Gastrocnemius medialis (tissue), 4 donors: ENCODE measurements at regions not wholly inside any gene's neighbourhood (a gene's known extent, or its start where the extent isn't known, plus 50 kb on each side); places are given as distances from the start of the nearest gene placed in this dataset.

Experiments
- ATAC-seq, 2 donors: fragments of 150-250 bp; one replicate each; pipeline ENCODE4 v1.9.1; 2016
- DNase-seq, 2 donors: peaks; one replicate each; pipeline ENCODE4 v3.0.0-alpha.2; 2019
- H3K27ac ChIP-seq, 4 donors: fragments of 200-600 bp; sonication (generic); 1 replicate in 1 of 4; 2 replicates in 3 of 4; pipeline ENCODE4 v1.5.1; 2016 to 2018; ENCODE audit warnings: mild to moderate bottlenecking in 2 of 4, moderate library complexity in 1 of 4
- H3K27me3 ChIP-seq, 3 donors: fragments of 200-600 bp; sonication (generic) in 2 of 3; 1 replicate in 1 of 3; 2 replicates in 2 of 3; pipeline versions ENCODE4 v1.5.1 to v1.6.0; 2016 to 2019; ENCODE audit warnings: mild to moderate bottlenecking in 1 of 3, moderate library complexity in 1 of 3
- H3K36me3 ChIP-seq, 2 donors: fragments of 200-600 bp; sonication (generic) in 1 of 2; one replicate each; pipeline ENCODE4 v1.5.1; 2017 to 2018
- H3K4me1 ChIP-seq, 2 donors: fragments of 200-600 bp; sonication (generic) in 1 of 2; one replicate each; pipeline ENCODE4 v1.5.1; 2016 to 2017; ENCODE audit warnings: mild to moderate bottlenecking in 2 of 2
- H3K4me3 ChIP-seq, 4 donors: fragments of 200-600 bp; sonication (generic) in 3 of 4; 1 replicate in 1 of 4; 2 replicates in 3 of 4; pipeline ENCODE4 v1.5.1; 2016 to 2019; ENCODE audit warnings: mild to moderate bottlenecking in 2 of 4
- H3K9me3 ChIP-seq, 3 donors: fragments of 200-600 bp; sonication (generic) in 2 of 3; 1 replicate in 1 of 3; 2 replicates in 2 of 3; pipeline ENCODE4 v1.5.1; 2016 to 2019
- POLR2A ChIP-seq, 2 donors: fragments of 450-650 bp; IDR thresholded peaks; one replicate each; pipeline ENCODE4 v1.6.1; 2017; ENCODE audit warnings: antibody characterized with exemption in 2 of 2, mild to moderate bottlenecking in 2 of 2, moderate library complexity in 2 of 2
- in situ Hi-C, 4 donors: fragments of 200-750 bp; cut with MboI; loops; one replicate each; pipeline versions ENCODE4 v1.15.0 to v1.8.0; 2017; ENCODE audit warnings: low sequenced_read_pairs in 4 of 4
- intact Hi-C: fragments of 100-400 bp; cut with DNase I; formaldehyde crosslinking; loops from one replicate; pipeline ENCODE4 v1.15.1; 2023; ENCODE audit warnings: low total_unique reads
- TF ChIP-seq, protein P1 (sequence below), 5 experiments: fragments of 450-650 bp in 3 of 5; fragments of 200-600 bp in 2 of 5; sonication (generic) in 2 of 5; IDR thresholded peaks in 4 of 5; conservative IDR thresholded peaks in 1 of 5; 1 replicate in 4 of 5; 2 replicates in 1 of 5; pipeline ENCODE4 v1.5.1; 2016 to 2019; ENCODE audit warnings: antibody characterized with exemption in 5 of 5, mild to moderate bottlenecking in 3 of 5, moderate library complexity in 3 of 5

DNA sequence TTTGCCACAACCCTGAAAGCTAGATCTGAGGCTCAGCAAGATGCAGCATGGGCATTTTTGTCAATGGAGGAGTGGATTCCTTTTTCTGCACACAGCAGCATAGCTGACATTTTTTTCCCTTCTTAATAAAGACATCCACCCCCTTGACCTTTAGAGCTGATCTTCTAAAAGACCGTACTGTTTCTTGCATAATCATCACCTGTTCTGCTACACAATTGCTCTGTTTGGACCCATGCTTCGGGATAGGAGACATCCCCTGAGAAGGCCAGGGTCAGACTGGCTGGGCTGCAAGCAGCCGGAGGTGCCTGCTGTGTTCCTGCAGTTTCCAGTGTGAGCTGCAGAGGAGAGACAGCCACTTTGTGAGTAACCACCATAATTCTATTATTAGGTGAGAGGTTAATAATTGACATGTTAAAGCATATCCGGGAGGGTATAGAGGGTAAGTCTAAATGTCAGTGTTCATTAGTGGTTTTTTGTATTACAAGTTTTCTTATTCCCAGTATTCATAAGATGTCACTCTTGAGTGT is 108.5 kb upstream of the C1QTNF9B start:
- in situ Hi-C loops = no loop called here
- intact Hi-C loops = no loop called here
- no peak for DNase-seq

DNA sequence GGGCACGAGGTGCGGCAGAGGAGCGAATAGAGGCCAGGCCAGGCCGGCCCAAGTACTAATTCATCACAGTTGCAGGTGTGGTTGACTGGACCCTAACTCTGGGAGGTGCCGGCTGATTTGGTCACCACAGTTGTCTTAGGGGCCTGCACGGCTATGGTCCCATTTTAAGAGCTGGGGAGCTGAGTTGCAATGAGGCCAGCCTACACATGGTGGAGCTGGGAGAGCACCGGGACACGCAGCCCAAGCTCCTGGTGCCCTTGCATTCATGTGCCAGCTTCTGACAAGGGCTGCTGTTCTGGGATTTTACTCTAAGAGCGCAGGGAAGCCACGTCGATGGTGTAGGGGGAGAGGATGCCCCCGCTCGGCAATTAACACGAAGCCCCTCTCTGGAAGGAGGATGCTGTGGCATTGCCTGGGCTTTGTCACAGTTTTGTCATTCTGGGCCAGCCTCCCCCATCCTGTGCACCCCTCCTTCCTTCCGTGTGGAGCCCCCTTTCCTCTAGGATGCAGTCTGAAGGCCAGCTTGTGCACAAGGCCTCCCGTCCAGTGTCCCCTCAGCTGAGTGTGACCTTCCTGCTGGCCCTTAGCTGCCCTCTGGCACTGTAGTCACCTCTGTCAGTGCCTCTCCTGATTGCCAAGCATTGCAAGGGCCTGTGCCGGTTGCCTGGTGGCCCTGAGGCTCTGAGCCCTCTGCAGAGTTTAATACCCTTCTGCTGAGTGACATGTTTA is 109.4 kb upstream of the C1QTNF9B start:
- Histone ChIP-seq H3K27ac (no peak overlapping the region), H3K9me3 (no peaks in the 10 kb centered on the region), H3K4me1 (no peaks in the 10 kb centered on the region), H3K27me3 (no peaks in the 10 kb centered on the region), H3K4me3 (no peak overlapping the region), H3K36me3 (no peaks in the 10 kb centered on the region)
- ATAC-seq (no peak), DNase-seq (no peak)
- TF ChIP-seq POLR2A (IDR thresholded peaks at IDR 0.05) = no peak
- TF ChIP-seq, protein P1, sequence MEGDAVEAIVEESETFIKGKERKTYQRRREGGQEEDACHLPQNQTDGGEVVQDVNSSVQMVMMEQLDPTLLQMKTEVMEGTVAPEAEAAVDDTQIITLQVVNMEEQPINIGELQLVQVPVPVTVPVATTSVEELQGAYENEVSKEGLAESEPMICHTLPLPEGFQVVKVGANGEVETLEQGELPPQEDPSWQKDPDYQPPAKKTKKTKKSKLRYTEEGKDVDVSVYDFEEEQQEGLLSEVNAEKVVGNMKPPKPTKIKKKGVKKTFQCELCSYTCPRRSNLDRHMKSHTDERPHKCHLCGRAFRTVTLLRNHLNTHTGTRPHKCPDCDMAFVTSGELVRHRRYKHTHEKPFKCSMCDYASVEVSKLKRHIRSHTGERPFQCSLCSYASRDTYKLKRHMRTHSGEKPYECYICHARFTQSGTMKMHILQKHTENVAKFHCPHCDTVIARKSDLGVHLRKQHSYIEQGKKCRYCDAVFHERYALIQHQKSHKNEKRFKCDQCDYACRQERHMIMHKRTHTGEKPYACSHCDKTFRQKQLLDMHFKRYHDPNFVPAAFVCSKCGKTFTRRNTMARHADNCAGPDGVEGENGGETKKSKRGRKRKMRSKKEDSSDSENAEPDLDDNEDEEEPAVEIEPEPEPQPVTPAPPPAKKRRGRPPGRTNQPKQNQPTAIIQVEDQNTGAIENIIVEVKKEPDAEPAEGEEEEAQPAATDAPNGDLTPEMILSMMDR (IDR thresholded peaks at IDR 0.05 in 4 of 5, conservative IDR thresholded peaks at IDR 0.05 in 1 of 5) = no peak
- intact Hi-C loops = no loop called here
- in situ Hi-C loops = no loop called here

More for the DNA sequence above, 108.5 kb upstream of the C1QTNF9B start:
- no peak for ATAC-seq
- H3K9me3 ChIP-seq = no peaks in the 10 kb centered on the region
- no peaks in the 10 kb centered on the region for H3K36me3 ChIP-seq
- TF ChIP-seq POLR2A (IDR thresholded peaks at IDR 0.05) = no peak
- TF ChIP-seq, protein P1 (IDR thresholded peaks at IDR 0.05 in 4 of 5, conservative IDR thresholded peaks at IDR 0.05 in 1 of 5) = no peak
- no peaks in the 10 kb centered on the region for H3K4me1 ChIP-seq
- no peak overlapping the region for H3K4me3 ChIP-seq
- no peak overlapping the region for H3K27ac ChIP-seq
- H3K27me3 ChIP-seq = no peaks in the 10 kb centered on the region

DNA sequence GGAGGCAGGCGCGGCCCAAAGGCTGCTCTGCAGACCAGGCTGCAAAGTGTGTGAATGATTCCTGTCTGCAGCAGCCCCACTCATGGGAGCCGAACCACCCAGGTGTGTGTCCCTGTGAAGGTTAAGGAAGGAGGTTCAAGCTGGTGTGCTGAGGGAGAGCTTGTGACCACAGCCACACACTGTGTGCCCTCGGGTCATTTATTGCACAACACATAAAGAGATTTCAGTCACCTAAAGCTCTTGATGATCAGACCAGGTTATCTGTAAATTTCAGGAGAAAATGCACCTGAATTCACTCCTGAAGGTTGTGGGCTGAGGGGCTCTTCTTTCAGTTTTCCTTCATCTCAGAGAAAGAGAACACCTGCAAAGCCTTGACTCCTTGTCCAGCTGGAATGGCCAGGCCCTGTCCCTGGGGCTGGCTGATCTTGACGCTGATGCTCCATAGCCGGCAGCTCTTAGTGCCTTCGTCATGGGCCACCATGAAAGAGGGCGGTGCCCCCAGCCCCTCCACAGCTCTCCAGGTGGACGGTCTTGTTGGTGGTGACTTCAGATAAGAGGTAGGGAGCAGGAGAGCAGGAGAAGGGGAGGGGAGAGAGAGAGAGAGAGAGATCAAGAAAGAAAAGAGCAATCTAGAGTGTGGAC is 110.8 kb upstream of the C1QTNF9B start:
- Histone ChIP-seq H3K4me3 (no peak overlapping the region), H3K27ac (no peak overlapping the region), H3K9me3 (no peaks in the 10 kb centered on the region), H3K36me3 (no peaks in the 10 kb centered on the region), H3K27me3 (no peaks in the 10 kb centered on the region), H3K4me1 (no peaks in the 10 kb centered on the region)
- in situ Hi-C loops = no loop called here
- intact Hi-C loops = no loop called here
- ATAC-seq (no peak), DNase-seq (no peak)
- no peak for TF ChIP-seq POLR2A (IDR thresholded peaks at IDR 0.05)
- TF ChIP-seq, protein P1 (IDR thresholded peaks at IDR 0.05 in 4 of 5, conservative IDR thresholded peaks at IDR 0.05 in 1 of 5) = no peak

DNA sequence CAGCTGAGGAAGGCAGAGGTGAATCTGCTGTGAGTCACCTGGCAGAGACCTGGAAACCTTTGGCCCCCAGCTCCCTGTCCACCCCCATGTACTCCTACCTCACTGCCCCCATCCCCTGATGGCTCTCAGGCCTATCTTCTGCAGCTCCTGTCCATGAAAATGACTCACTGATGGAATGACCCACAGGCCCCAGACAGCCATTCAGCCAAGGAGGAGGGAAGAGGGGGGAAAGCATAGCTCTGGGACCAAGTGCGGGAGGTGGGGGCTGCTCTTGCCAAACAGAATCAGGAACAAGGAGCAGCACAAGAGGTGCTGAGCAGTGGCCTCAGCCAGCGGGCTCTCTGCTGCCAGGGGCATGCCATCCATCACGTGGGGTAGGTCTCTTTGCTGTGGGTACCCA is 111.4 kb upstream of the C1QTNF9B start:
- H3K9me3 ChIP-seq = no peaks in the 10 kb centered on the region
- H3K27me3 ChIP-seq = no peaks in the 10 kb centered on the region
- DNase-seq (no peak), ATAC-seq (no peak)
- in situ Hi-C loops = no loop called here
- H3K4me1 ChIP-seq = no peaks in the 10 kb centered on the region
- H3K4me3 ChIP-seq = no peak overlapping the region
- no peaks in the 10 kb centered on the region for H3K36me3 ChIP-seq
- intact Hi-C loops = no loop called here
- no peak overlapping the region for H3K27ac ChIP-seq
- TF ChIP-seq POLR2A (IDR thresholded peaks at IDR 0.05) = no peak
- TF ChIP-seq, protein P1 (IDR thresholded peaks at IDR 0.05 in 4 of 5, conservative IDR thresholded peaks at IDR 0.05 in 1 of 5) = no peak
